ENCODE measurements at regions not wholly inside any gene's neighbourhood (a gene's known extent, or its start where the extent isn't known, plus 50 kb on each side); places are given as distances from the start of the nearest gene placed in this dataset.

- WGBS, 2 donors, result 39 to 76% methylated on average over 1 of the region's 1 CpG
- Histone ChIP-seq H3K27me3 (no peaks in the 10 kb centered on the region), H3K36me3 (no peaks in the 10 kb centered on the region), H3K4me3 (replicated peaks in 1 of 3) (no peak overlapping the region), H3K9me3 (no peaks in the 10 kb centered on the region), H3K27ac (no peak overlapping the region), H3K4me1 (peaks cover 8 to 13% of the 10 kb centered on the region in 2 donors)
- no peak for TF ChIP-seq POLR2A (IDR thresholded peaks at IDR 0.05)
- no peak for TF ChIP-seq CTCF (IDR thresholded peaks at IDR 0.05)
- intact Hi-C loops (cut with DNase I), result loop anchor here (10.0 kb wide), 1 partner anchor 229 kb away; no protein-coding TSS in a partner anchor
- no peak for DNase-seq
These were observed 114.9 kb upstream of the HIVEP3 start for GRCh38 chr1:42033629-42034028.

- no peak for DNase-seq
- H3K27me3 ChIP-seq, result no peaks in the 10 kb centered on the region
- WGBS, 2 donors, result 95 to 97% methylated on average over 3 of the region's 3 CpGs
- intact Hi-C loops (cut with DNase I), result no loop called here
- peaks cover 8 to 13% of the 10 kb centered on the region in 2 donors for H3K4me1 ChIP-seq
- TF ChIP-seq CTCF (IDR thresholded peaks at IDR 0.05), result no peak
- TF ChIP-seq POLR2A (IDR thresholded peaks at IDR 0.05), result no peak
- H3K27ac ChIP-seq, result no peak overlapping the region
- H3K4me3 ChIP-seq (replicated peaks in 1 of 3), result no peak overlapping the region
- no peaks in the 10 kb centered on the region for H3K36me3 ChIP-seq
- H3K9me3 ChIP-seq, result no peaks in the 10 kb centered on the region
These were observed 99.0 kb upstream of the HIVEP3 start for GRCh38 chr1:42017730-42018129.

- H3K4me3 ChIP-seq (replicated peaks in 1 of 3), result no peak overlapping the region
- TF ChIP-seq POLR2A (IDR thresholded peaks at IDR 0.05) (no peak), CTCF (IDR thresholded peaks at IDR 0.05) (no peak)
- no peak overlapping the region for H3K27ac ChIP-seq
- WGBS, 2 donors, result 93 to 97% methylated on average over 2 of the region's 2 CpGs
- peaks cover 8 to 13% of the 10 kb centered on the region in 2 donors for H3K4me1 ChIP-seq
- DNase-seq, result no peak
- H3K9me3 ChIP-seq, result no peaks in the 10 kb centered on the region
- H3K36me3 ChIP-seq, result no peaks in the 10 kb centered on the region
- H3K27me3 ChIP-seq, result no peaks in the 10 kb centered on the region
- intact Hi-C loops (cut with DNase I), result no loop called here
These were observed 98.5 kb upstream of the HIVEP3 start for GRCh38 chr1:42017259-42017658.

GRCh38 chr1:42014823-42015222 is 96.1 kb upstream of the HIVEP3 start:
- H3K36me3 ChIP-seq, result no peaks in the 10 kb centered on the region
- DNase-seq, result peak in 1 of 2 donors; percentile 3
- H3K4me3 ChIP-seq (replicated peaks in 1 of 3), result no peak overlapping the region
- TF ChIP-seq POLR2A (IDR thresholded peaks at IDR 0.05) (no peak), CTCF (IDR thresholded peaks at IDR 0.05) (no peak)
- no peak overlapping the region for H3K27ac ChIP-seq
- 57 to 58% methylated on average over 3 of the region's 3 CpGs for WGBS, 2 donors
- intact Hi-C loops (cut with DNase I), result no loop called here
- no peaks in the 10 kb centered on the region for H3K9me3 ChIP-seq
- H3K4me1 ChIP-seq, result peaks cover 8 to 13% of the 10 kb centered on the region in 2 donors
- H3K27me3 ChIP-seq, result no peaks in the 10 kb centered on the region

- WGBS, 2 donors, result 63 to 86% methylated on average over 7 of the region's 7 CpGs
- Histone ChIP-seq H3K4me3 (replicated peaks in 1 of 3) (no peak overlapping the region), H3K36me3 (no peaks in the 10 kb centered on the region), H3K9me3 (no peaks in the 10 kb centered on the region), H3K4me1 (peaks cover 9 to 18% of the 10 kb centered on the region in 2 donors), H3K27me3 (no peaks in the 10 kb centered on the region), H3K27ac (no peak overlapping the region)
- DNase-seq, result no peak
- intact Hi-C loops (cut with DNase I), result no loop called here
- TF ChIP-seq POLR2A (IDR thresholded peaks at IDR 0.05) (no peak), CTCF (IDR thresholded peaks at IDR 0.05) (no peak)
These were observed 95.3 kb upstream of the HIVEP3 start for GRCh38 chr1:42013881-42014470.
